ENCODE measurements at regions not wholly inside any gene's neighbourhood (a gene's known extent, or its start where the extent isn't known, plus 50 kb on each side); places are given as distances from the start of the nearest gene placed in this dataset.

GRCh38 chr10:10847387-10847786 lies 170.3 kb upstream of the CELF2 start:
- FAIRE-seq, result no peak

GRCh38 chr10:10848488-10849111 lies 169.1 kb upstream of the CELF2 start:
- no peak for FAIRE-seq

More at GRCh38 chr10:10847387-10847786, 170.3 kb upstream of the CELF2 start:
- DNase-seq (ENCODE audit: insufficient read length, low spot score), result no peak

GRCh38 chr10:10849306-10849705 lies 168.4 kb upstream of the CELF2 start:
- DNase-seq (ENCODE audit: insufficient read length, low spot score) (no peak), FAIRE-seq (no peak)

More at GRCh38 chr10:10848488-10849111, 169.1 kb upstream of the CELF2 start:
- DNase-seq (ENCODE audit: insufficient read length, low spot score), result no peak

- FAIRE-seq (no peak), DNase-seq (ENCODE audit: insufficient read length, low spot score) (no peak)
Measured at GRCh38 chr10:10850214-10850613, 167.5 kb upstream of the CELF2 start.

- FAIRE-seq, result no peak
- DNase-seq (ENCODE audit: insufficient read length, low spot score), result no peak
Measured at GRCh38 chr10:10852464-10852863, 165.2 kb upstream of the CELF2 start.

- no peak for DNase-seq (ENCODE audit: insufficient read length, low spot score)
- FAIRE-seq, result no peak
Measured at GRCh38 chr10:10853954-10854353, 163.7 kb upstream of the CELF2 start.

GRCh38 chr10:10854725-10855124 lies 162.9 kb upstream of the CELF2 start:
- DNase-seq (ENCODE audit: insufficient read length, low spot score) (no peak), FAIRE-seq (no peak)

GRCh38 chr10:10855151-10855581 lies 162.5 kb upstream of the CELF2 start:
- no peak for DNase-seq (ENCODE audit: insufficient read length, low spot score)
- no peak for FAIRE-seq

GRCh38 chr10:10860455-10860976 lies 157.2 kb upstream of the CELF2 start:
- DNase-seq (ENCODE audit: insufficient read length, low spot score), result no peak
- FAIRE-seq, result no peak

- no peak for DNase-seq (ENCODE audit: insufficient read length, low spot score)
- no peak for FAIRE-seq
Measured at GRCh38 chr10:10865303-10865702, 152.4 kb upstream of the CELF2 start.

GRCh38 chr10:10865913-10866312 lies 151.8 kb upstream of the CELF2 start:
- DNase-seq (ENCODE audit: insufficient read length, low spot score), result no peak
- no peak for FAIRE-seq

GRCh38 chr10:10869592-10869991 lies 148.1 kb upstream of the CELF2 start:
- no peak for DNase-seq (ENCODE audit: insufficient read length, low spot score)
- FAIRE-seq, result no peak

- FAIRE-seq (no peak), DNase-seq (ENCODE audit: insufficient read length, low spot score) (no peak)
Measured at GRCh38 chr10:10870523-10871241, 147.0 kb upstream of the CELF2 start.

- FAIRE-seq (no peak), DNase-seq (ENCODE audit: insufficient read length, low spot score) (no peak)
Measured at GRCh38 chr10:10871352-10871751, 146.3 kb upstream of the CELF2 start.

- DNase-seq (ENCODE audit: insufficient read length, low spot score), result peak; percentile 25
- no peak for FAIRE-seq
Measured at GRCh38 chr10:10872035-10872673, 145.5 kb upstream of the CELF2 start.

GRCh38 chr10:10872764-10873163 lies 144.9 kb upstream of the CELF2 start:
- no peak for FAIRE-seq

GRCh38 chr10:10873289-10873688 lies 144.4 kb upstream of the CELF2 start:
- FAIRE-seq, result no peak
- DNase-seq (ENCODE audit: insufficient read length, low spot score), result no peak

More at GRCh38 chr10:10872764-10873163, 144.9 kb upstream of the CELF2 start:
- no peak for DNase-seq (ENCODE audit: insufficient read length, low spot score)

GRCh38 chr10:10873915-10874314 lies 143.8 kb upstream of the CELF2 start:
- no peak for FAIRE-seq
- no peak for DNase-seq (ENCODE audit: insufficient read length, low spot score)

GRCh38 chr10:10878963-10879362 lies 138.7 kb upstream of the CELF2 start:
- no peak for DNase-seq (ENCODE audit: insufficient read length, low spot score)
- FAIRE-seq, result no peak

- FAIRE-seq (no peak), DNase-seq (ENCODE audit: insufficient read length, low spot score) (no peak)
Measured at GRCh38 chr10:10881117-10881813, 136.4 kb upstream of the CELF2 start.

GRCh38 chr10:10883737-10884136 lies 133.9 kb upstream of the CELF2 start:
- FAIRE-seq, result no peak
- DNase-seq (ENCODE audit: insufficient read length, low spot score), result no peak

Data from HTR-8/SVneo (cell line).